ENCODE measurements at regions not wholly inside any gene's neighbourhood (a gene's known extent, or its start where the extent isn't known, plus 50 kb on each side); places are given as distances from the start of the nearest gene placed in this dataset.
"Not testable (repeated sequence)": the region's sequence is repeated elsewhere in the genome, so short reads cannot be mapped to it uniquely, and the experiment has no call there.

DNA sequence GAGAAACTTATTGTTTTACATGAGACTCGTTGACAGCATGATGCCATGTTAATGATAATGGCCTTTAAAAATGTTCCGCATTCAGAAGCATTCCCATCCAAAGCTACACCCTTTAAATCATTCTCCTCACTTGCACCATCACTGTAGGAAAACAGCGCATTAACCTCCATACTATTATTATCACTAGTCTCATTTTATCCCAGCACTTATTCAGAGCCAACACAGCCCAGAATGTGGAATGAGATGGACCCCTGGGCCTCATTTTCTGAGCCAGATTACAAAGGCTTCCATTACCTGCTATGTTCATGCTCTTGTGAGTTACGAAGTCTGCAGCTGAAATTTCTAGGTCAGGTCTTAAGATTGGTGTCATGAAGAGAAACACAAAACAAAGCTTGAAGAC is 159.4 kb downstream of the HS3ST3A1 start:
- DNase-seq (ENCODE audit: low spot score): no peak

DNA sequence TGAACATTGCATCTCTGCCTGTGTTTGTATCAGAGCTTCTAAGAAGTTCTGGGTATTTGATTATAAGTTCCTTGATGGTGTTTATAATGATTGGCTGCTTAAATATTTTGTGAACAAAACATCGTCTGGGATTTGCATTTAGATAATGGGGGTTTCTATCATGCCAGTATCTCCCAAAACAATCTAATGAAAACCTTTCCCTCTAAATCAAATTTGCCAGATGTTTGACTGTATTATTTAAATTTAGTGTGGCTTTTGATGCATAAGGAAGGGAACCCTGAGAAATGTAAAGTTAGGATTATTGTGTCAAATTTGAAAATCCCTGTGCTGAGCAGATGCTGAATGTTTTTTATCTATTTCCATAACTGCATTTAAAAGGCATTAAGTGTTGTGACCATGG is 159.9 kb downstream of the HS3ST3A1 start:
- no peak for DNase-seq (ENCODE audit: low spot score)

DNA sequence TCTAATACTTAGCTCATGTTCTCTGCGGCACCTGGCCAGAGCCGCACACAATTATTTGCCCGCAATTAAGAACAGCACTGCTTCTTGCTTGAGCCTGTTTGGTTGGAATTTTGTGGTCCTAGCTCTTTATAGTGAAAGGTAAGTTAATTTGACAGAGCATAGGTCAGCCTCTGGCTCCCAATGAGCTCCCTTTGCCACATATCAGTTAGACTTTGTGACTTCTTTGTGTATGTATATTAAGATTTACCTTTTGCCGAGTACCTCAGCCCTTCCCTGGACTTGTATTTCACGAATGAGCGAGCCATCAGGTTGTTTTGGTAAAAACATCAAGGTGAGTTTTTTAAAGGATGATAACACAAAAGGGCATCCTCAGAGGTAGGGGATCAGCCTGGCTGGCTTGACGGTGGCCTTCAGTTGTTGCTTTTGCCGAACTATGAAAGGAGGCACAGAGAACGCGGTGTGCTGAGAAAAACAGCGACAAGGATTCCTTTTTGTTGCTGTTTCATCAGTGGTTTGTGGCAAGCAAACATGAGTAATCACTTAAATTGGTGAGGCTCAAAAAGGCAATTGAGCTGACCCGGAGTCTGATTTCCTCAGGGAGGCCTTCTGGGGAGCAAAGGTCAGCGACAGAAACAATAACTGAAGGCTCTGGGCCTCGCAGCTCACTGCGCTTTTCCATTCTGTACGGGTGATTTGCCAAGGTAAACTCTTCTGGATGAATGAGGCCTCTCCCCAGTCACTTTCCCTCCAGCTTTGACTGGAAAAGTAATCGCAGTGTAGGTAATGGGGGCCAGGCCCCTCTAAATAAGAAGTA is 163.6 kb downstream of the HS3ST3A1 start:
- DNase-seq (ENCODE audit: low spot score): no peak

DNA sequence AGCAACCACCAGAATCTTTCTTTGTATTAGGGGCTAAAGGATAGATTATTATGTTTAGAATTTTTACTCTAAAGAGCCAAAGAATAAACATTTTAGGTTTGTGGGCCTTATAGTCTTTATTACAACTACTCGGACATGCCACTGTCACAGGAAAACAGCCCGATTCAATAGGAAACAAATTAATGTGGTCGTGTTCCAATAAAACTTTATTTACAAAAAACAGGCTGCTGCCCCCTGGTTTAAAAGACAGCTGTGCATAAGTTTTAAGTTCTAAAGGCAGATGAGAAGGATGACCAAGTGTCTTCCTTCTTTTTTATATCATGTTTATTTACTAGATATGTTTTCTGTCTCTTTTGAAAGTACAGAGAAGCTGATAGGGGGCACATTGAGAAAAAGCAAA is 166.5 kb downstream of the HS3ST3A1 start:
- DNase-seq (ENCODE audit: low spot score): no peak

DNA sequence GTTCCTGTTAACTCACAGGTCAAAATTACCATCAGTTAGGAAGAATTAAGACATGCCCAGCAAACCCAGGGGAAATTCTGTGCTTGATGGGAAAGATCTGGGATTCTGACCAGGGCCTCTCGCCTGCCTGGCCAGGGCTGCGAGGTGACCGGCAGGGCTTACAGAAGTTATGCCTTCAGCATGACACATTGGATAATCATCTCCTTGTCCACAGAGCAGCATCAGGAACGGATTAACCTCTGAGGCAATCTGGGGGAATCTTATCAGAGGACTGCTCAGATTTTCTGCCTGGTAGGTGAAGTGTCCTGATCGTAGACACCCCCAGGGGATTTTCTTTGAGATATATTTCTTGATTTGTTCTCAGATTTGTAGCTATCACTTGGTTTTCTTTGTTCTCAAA is 172.5 kb downstream of the HS3ST3A1 start:
- no peak for DNase-seq (ENCODE audit: low spot score)

DNA sequence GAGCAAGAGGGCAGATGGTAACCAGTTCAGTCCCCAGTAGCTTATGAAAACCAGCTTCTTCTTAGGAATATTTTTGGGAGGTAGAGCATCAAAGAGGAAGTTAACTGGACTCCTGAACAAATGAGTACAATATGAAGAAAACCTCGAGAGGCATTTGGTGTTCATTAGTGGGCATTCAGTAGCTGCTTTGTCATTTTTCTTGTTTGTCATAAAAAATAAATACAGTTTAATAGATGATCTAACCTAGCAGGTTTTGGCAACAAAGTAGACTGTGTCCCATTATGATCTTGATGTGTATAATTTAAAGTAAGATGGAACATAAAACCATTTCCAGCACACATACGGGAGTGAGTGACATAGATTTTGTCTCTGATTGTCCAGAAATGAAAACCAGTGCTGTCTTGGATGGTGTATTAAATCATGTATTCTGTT is 173.1 kb downstream of the HS3ST3A1 start:
- DNase-seq (ENCODE audit: low spot score): no peak

DNA sequence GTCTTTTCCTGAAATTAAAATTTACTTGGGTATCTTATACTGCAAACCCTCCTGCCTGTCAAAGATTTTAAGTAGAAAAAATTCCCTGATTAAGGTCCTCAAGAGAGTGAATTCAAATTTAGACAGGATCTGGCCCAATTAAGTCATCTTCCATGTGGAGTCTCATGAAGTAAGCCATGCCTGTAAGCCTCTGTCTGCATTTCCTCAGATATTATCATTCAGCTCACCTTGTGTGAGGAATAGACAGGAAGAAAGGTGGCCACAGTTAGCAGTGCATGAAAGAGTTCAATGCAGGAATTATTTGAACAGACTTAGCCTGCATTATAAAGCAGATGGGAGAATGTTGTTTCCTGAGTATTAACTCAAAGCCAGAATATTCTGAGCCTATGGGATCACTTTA is 174.7 kb downstream of the HS3ST3A1 start:
- DNase-seq (ENCODE audit: low spot score): no peak

DNA sequence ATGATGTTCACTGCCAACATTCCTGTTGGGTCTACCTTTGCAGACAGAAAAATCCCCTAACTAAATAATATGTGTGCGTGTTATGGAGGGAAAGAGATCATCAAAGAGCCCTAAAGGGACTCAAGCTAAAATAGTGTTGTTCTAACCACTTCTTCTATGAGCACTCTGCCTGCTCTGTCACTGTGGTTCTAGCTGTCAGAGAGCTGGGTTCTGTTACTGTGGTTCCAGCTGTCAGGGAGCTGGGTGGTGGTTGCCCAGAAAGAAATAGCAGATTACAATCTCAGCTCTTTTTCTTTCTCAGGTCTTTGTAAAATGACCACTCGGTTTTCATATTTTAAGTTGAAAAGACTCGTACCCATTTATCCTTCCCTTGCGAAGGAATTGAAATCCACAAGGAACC is 176.3 kb downstream of the HS3ST3A1 start:
- no peak for DNase-seq (ENCODE audit: low spot score)

DNA sequence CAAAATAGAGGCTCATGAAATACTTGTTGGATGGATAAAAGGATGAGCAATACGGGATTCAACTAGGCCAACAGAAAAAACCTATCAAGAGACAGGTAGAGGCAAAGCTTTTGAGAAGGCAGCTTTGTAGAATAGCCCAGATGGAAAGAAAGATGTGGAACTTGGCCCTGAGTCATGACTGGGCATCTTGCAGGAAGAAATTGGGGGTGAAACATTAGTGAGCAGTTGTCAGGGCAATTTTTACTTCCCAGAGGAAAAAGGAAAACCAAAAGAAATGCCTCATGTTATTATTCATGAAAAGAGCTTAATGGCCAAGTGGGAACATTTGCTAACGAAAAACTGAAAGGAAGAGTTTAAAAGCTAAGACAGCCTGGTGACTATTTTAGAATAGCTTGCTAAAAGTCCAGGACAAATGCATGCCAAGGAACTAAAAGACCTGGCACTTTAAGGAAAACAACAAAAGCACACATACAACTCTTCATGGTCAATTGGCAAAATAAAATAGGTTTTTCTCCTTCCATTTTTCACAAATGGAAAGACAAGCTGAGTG is 180.1 kb downstream of the HS3ST3A1 start:
- no peak for DNase-seq (ENCODE audit: low spot score)

DNA sequence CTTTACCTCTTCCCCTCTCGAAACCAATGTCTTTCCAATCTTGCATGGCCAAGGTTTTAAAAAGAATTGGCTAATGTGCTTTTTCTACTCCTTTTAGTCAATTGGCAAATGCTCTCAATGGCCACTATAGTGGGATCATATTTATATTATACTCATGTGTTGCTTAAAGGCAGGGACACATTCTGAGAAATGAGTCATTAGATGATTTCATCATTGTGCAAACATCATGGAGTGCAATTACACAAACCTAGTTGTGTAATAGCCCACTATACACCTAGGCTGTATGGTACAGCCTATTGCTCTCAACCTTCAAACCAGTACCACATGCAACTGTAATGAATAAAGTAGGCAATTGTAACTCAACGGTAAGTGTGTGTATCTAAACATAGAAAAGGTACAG is 180.9 kb downstream of the HS3ST3A1 start:
- no peak for DNase-seq (ENCODE audit: low spot score)

DNA sequence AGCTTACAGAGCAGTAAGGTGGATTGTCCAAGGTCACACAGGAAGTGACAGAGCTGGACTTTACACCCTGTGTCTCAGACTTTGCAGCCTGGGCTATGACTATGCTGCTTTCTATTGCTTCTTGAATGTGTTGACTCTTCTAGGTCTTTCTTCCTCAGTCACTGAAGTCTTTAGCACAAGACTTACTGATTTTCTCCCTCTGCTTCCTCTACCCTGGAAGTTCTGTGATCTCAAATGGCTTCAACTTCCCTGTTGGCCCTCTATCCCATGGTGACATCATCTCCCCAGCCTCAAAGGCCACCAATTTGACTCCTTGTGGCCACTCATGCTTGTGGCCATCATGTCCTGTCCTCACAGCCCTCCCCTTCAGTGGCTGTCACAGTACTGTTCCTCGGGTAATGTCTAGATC is 181.3 kb downstream of the HS3ST3A1 start:
- DNase-seq (ENCODE audit: low spot score): no peak

DNA sequence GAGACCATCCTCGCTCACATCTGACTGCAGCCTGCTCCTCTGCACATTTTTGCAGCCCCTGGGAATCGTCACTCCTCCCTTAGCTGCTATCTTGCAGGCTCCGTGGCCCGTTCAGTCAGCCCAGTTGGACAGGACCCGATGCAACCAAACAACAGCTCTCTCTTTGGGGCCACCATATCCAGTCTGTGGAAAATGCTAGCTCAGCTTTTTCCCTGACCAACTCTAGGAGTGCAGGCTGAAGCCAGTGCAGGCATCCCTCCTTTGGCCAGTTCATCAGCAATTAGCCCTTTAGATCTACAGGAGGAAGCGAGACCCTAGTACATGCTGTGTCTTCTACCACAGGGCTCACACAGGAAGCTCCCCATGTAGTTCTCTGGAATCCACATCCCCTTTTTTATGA is 182.1 kb downstream of the HS3ST3A1 start:
- no peak for DNase-seq (ENCODE audit: low spot score)

DNA sequence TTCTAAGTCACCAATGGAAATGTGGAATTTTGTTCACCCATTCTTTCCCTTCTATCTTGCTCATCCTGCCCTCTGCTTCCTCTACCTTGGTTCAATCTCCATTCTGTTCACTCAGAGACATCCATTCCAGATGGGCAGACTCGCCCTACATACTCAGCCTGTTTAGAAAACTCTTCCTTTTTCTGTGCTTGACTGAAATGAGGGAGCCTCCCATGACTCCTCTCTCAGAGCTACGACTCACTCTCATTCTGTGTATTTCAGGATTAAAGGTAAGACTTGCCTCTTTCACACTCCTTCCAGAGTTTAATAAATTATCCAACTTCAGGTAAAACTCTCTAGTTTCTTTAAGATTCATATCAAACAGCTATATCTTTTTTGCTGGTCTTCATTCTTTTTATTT is 182.8 kb downstream of the HS3ST3A1 start:
- DNase-seq (ENCODE audit: low spot score): no peak

DNA sequence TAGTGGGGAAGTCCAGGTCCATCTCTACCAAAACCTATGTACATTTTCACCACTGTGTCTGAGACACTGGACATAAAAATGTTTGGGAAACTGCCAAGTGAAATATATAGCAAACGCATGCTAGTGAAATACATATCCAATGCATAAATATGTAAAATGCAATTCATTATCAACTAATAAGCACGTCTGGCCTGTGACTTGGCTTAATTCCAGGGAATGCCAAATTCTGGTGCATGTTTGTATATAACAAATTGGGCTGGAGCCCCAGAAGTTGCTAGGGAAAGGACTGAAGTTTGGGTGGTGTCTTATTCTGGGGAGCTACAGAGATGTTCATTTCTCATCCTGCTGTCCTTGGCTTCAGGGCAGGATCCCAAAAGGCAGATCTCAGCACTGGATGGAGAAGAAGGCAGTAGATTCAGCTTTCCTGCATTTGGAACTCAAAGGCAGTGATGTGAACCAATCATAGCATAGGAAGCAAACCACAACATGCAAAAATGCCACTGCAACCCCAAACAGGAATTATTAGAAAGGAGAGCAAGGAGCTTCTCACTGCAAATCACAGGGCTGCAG is 184.3 kb downstream of the HS3ST3A1 start:
- no peak for DNase-seq (ENCODE audit: low spot score)

DNA sequence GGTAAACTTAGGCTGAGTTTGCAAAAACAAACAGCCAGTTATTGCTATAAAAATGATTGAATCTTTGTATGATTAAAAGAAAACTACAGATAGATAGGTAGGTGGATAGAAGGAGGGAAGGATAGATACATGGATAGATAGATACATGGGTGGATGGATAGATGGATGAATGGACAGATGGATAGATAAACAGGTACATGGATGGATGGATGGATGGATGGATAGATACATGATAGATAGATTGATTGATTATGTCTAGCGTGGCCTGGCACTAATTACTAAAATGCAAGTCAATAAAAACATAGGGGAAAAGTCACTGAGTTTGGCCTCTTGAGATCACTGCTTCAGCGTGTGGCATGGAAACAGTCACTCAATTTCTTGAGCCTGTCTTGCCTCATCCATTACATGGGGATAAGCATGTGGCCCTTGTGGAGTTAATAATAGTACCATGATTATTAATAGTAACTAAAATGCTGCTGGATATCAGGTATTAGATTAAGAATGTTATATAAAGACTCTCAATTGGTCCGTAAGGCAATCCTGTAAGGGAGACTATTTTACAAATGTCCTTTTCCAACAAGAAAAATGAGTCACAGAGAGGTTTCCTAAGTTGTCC is 184.9 kb downstream of the HS3ST3A1 start:
- DNase-seq (ENCODE audit: low spot score): no peak

DNA sequence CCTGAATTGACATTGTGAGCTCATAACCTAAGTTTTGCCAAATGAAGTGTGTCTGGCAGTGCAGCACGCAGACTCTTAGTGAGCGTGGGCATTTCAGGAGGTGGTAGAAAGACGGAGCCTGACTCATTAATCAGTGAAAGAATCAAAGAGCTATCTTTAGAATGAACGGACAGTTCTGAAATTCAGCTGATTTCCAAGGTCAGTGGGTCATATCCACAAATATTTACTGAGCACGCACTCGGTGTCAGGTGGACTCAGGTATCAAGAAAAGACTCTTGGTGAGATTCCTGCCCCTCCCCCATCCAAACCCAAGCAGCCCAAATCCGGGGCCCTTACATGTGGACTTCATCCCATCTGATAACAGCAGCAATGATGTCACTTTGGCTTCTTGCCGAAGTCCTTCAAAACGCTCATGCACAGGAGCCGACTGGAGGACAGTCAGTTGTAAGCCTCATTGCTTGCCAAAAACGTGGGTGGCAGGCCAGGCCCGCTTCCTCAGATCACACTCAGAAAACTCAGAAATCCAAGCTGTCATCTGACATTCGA is 185.8 kb downstream of the HS3ST3A1 start:
- no peak for DNase-seq (ENCODE audit: low spot score)

DNA sequence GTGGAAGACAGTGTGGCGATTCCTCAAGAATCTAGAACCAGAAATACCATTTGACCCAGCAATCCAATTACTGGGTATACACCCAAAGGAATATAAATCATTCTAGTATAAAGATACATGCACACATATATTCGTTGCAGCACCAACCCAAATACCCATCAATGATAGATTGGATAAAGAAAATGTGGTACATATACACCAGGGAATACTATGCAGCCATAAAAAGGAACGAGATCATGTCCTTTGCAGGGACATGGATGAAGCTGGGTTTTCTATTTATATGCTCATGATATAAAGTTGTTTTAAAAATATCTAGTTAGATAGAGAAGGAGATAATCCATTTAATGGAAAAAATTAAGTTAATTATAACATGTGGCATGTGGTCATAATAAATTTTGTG is 186.5 kb downstream of the HS3ST3A1 start:
- not testable (repeated sequence) for DNase-seq (ENCODE audit: low spot score)

DNA sequence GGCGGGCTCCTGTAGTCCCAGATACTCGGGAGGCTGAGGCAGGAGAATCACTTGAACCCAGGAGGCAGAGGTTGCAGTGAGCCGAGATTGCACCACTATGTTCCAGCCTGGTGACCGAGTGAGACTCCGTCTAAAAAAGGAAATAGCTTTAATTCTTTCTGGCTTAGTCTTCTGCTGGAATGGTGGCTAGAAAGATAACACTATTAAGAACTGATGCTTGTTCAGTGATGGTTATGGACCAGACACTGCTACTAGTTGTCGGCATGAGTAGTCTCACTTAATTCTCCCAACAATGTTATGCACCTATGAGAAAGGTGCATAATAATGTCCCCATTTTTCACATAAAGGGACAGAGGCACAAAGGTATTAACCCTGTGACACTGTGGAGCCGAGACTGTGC is 188.7 kb downstream of the HS3ST3A1 start:
- DNase-seq (ENCODE audit: low spot score): no peak

DNA sequence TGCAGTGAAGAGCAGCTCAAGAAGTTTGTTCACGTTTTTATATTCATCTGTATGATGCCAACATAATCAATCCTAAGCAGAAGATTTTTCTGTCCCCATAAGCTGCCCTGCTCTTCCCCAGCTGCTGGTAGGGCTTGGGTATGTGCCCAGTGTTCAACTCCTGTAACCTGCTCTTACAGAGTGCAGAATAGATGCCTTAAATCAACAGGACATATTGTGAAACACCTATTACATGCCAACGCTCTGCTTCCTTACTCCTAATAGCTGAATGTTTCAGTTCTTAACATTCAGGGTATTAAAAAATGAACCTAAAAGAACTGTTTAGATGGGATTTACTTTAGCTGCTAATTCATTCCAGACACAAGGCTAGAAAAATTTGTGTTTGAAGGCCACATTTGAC is 190.9 kb downstream of the HS3ST3A1 start:
- no peak for DNase-seq (ENCODE audit: low spot score)

DNA sequence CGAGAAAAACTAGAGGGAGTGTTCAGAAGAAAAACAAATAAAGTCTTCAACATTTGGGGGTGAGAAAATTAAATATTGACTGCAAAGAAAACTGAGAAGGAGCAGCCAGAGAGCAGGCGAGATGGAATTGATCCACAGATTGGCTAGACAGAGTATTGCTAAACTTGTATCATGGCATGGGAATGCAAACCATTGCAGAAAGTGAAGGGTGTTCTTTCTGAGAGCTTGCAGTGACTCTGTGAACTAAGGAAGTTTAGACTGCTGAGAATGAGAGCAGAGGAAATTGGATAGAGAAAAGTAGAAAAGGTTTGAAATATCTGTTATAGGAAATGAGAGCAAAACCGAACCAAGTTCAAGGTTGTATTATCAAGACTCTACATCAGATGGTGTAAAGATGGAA is 191.5 kb downstream of the HS3ST3A1 start:
- DNase-seq (ENCODE audit: low spot score): no peak

DNA sequence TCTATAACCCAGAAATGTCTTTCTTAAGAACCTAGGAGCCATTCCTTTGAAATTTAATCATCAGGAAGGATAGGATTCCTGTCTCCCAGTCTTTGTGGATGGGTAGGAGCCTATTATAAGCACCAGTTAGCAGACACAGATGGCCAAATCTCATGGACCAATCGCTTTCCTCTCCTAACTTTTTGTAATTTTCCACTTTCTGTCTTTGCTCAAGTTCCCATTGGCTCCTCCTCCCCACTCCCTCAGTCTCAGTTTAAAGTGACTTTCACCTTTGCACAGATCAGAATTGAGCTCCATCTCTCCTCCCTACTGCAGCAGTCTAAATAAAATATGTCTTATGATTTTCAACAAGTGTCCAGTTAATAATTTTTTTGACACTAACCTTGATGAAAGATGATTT is 192.3 kb downstream of the HS3ST3A1 start:
- DNase-seq (ENCODE audit: low spot score): no peak

DNA sequence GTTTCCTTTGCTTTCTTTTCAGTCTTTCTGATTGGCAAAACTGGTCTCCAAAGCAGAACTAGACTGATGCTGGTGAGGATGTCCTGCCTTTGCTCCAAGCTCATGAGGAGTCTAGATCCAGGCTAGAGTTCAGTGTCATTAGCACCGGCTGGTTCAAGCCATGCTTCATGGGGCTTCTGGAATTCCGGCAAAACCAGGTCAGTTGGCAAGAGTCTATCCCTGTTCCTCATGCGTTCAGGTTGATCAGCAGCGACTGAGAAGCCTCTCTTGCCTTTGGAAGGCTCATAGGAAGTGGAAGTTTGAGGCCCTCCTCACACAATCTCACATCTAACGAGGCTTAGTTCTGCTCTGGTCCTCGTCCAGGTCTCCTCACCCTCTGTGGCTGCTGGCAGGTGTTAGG is 194.3 kb downstream of the HS3ST3A1 start:
- no peak for DNase-seq (ENCODE audit: low spot score)

DNA sequence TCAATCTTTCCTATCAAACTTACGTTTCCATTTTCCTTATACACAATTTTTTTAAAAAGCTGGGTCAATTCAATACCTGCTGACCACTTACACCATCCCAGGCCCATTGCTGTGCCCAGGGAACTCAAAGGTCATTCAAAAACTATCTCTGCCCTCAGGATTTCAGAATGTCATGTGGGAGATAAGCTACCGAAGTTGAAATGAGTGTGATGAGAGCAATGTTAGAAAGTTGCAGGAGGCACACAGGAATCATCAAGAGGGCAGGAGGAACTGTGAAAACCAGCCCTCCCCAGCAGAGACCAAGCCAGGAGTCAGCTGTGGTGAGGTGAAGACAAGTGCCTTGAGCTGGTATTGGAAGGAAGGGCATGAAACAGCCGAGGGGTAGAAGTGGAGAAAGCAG is 195.9 kb downstream of the HS3ST3A1 start:
- DNase-seq (ENCODE audit: low spot score): no peak

All from D341Med (cell line).